Cardiac fibroblast (primary cell): ENCODE measurements at regions not wholly inside any gene's neighbourhood (a gene's known extent, or its start where the extent isn't known, plus 50 kb on each side); places are given as distances from the start of the nearest gene placed in this dataset.

Experiments
- DNase-seq, 2 donors: peaks; one replicate each; pipeline versions ENCODE4 v3.0.0 to v3.0.0-alpha.2; 2010; ENCODE audit warnings: low read depth in 2 of 2
- H3K4me3 ChIP-seq, 2 donors: replicated peaks in 1 of 2; 1 replicate in 1 of 2; 2 replicates in 1 of 2; pipeline ENCODE4 v1.5.1; 2011; ENCODE audit warnings: low read depth in 2 of 2, low read length in 2 of 2, mild to moderate bottlenecking in 2 of 2, moderate library complexity in 1 of 2
- TF ChIP-seq, protein P1 (sequence below): IDR thresholded peaks from one replicate; pipeline ENCODE4 v1.5.1; 2011; ENCODE audit warnings: low read depth, mild to moderate bottlenecking, low read length, inconsistent platforms

DNA sequence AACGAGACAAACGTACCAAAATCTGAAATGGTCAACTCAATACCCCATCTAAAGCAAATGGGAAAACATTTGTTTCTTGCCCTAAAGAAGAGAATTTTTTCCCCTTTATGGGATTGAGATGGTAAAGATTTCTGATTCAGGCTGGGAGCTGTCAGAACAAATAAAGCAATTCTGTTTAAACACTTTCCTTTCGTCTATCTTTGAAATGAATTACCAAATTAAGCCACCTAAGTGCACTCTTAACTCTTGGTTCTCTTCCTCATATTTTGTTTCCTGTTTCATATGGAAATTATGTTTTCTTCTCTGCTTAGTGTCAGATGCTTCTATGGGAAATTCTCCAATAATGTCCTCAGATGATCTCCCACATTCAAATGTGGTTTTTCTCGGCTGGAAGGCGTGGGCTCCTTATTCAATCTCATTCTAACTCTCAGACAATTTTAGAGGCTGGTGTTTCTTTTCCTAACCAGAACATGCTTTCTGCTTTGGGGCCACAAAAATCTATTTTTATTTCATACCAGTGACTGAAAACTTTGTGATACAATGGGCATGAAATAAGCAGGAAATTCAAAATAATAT is 50.3 kb upstream of the HPF1 start:
- H3K4me3 ChIP-seq: no peak overlapping the region
- TF ChIP-seq, protein P1, sequence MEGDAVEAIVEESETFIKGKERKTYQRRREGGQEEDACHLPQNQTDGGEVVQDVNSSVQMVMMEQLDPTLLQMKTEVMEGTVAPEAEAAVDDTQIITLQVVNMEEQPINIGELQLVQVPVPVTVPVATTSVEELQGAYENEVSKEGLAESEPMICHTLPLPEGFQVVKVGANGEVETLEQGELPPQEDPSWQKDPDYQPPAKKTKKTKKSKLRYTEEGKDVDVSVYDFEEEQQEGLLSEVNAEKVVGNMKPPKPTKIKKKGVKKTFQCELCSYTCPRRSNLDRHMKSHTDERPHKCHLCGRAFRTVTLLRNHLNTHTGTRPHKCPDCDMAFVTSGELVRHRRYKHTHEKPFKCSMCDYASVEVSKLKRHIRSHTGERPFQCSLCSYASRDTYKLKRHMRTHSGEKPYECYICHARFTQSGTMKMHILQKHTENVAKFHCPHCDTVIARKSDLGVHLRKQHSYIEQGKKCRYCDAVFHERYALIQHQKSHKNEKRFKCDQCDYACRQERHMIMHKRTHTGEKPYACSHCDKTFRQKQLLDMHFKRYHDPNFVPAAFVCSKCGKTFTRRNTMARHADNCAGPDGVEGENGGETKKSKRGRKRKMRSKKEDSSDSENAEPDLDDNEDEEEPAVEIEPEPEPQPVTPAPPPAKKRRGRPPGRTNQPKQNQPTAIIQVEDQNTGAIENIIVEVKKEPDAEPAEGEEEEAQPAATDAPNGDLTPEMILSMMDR: no peak
- no peak for DNase-seq
